GM12872 (cell line): ENCODE measurements at regions not wholly inside any gene's neighbourhood (a gene's known extent, or its start where the extent isn't known, plus 50 kb on each side); places are given as distances from the start of the nearest gene placed in this dataset.

ENCODE experiments used
- CTCF ChIP-seq: IDR thresholded peaks from 3 replicates; pipeline ENCODE4 v1.5.1; 2011; ENCODE audit warnings: low read depth, mild to moderate bottlenecking, low read length, moderate library complexity; ENCODE audit not compliant: insufficient read depth

GRCh38 chr5:15374886-15375285 lies 125.1 kb upstream of the FBXL7 start:
- TF ChIP-seq CTCF: no peak

GRCh38 chr5:15373151-15373550 lies 126.8 kb upstream of the FBXL7 start:
- no peak for TF ChIP-seq CTCF

GRCh38 chr5:15371184-15371583 lies 128.8 kb upstream of the FBXL7 start:
- TF ChIP-seq CTCF: no peak

GRCh38 chr5:15368835-15369234 lies 131.1 kb upstream of the FBXL7 start:
- TF ChIP-seq CTCF: no peak

- TF ChIP-seq CTCF: no peak
Observed at GRCh38 chr5:15367489-15367888, 132.5 kb upstream of the FBXL7 start.

- TF ChIP-seq CTCF: no peak
Observed at GRCh38 chr5:15366676-15367391, 133.1 kb upstream of the FBXL7 start.

GRCh38 chr5:15365070-15365469 lies 134.9 kb upstream of the FBXL7 start:
- no peak for TF ChIP-seq CTCF
